ENCODE measurements at regions not wholly inside any gene's neighbourhood (a gene's known extent, or its start where the extent isn't known, plus 50 kb on each side); places are given as distances from the start of the nearest gene placed in this dataset.

DNA sequence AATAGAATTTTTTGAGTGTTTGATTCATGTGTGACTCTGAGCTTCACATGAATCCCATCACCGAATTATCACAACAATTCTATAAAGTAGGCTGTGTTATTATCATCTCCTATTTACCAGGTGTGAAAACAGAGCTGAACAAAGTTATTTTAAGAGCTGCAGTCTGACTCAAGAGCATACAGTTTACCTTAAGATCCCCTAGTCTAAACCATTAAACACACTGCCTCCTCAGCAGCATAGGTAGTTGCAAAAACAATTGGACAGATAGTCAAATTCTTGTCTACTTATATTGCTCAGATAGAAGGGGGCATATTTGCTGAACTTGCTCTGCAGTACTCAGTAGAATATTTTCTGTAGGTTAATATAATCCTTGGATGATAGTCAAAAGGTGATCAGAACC, 219.8 kb upstream of the ATP2B1 start:
- Histone ChIP-seq H3K27me3 (ENCODE audit: insufficient read depth, low read depth, low read length) (no peaks in the 10 kb centered on the region), H4K20me1 (ENCODE audit: insufficient read depth) (no peaks in the 10 kb centered on the region), H2AFZ (ENCODE audit: low read depth, low read length) (no peak overlapping the region), H3K36me3 (ENCODE audit: insufficient read depth, low read length) (no peaks in the 10 kb centered on the region), H3K9me3 (ENCODE audit: low read length) (no peaks in the 10 kb centered on the region), H3F3A (ENCODE audit: insufficient read depth, low read length, poor library complexity, severe bottlenecking) (no peaks in the 10 kb centered on the region), H3K4me3 (ENCODE audit: low read length) (no peak overlapping the region), H3K79me2 (replicated peaks; ENCODE audit: insufficient read depth, low read length) (no peaks in the 10 kb centered on the region), H3K9me2 (ENCODE audit: insufficient read depth, low read length) (no peaks in the 10 kb centered on the region), H3K4me2 (ENCODE audit: low read length) (no peak overlapping the region), H3K27ac (ENCODE audit: low read length) (no peak overlapping the region), H3K9ac (ENCODE audit: low read length) (no peak overlapping the region)
- TF ChIP-seq RAD21 (conservative IDR thresholded peaks at IDR 0.05) (no peak), EP300 (conservative IDR thresholded peaks at IDR 0.05; ENCODE audit: poor library complexity, severe bottlenecking) (no peak), CTCF (IDR thresholded peaks at IDR 0.05; ENCODE audit: poor library complexity, severe bottlenecking) (no peak), POLR2AphosphoS5 (IDR thresholded peaks at IDR 0.05) (no peak), MXI1 (conservative IDR thresholded peaks at IDR 0.05; ENCODE audit: poor library complexity, severe bottlenecking) (no peak), SMC3 (conservative IDR thresholded peaks at IDR 0.05; ENCODE audit: poor library complexity) (no peak), TAF1 (IDR thresholded peaks at IDR 0.05; ENCODE audit: low read depth) (no peak), EZH2 (IDR thresholded peaks at IDR 0.05; ENCODE audit: borderline replicate concordance, insufficient read depth, low read length, poor library complexity, severe bottlenecking) (no peak)
- TF ChIP-seq, protein P1, sequence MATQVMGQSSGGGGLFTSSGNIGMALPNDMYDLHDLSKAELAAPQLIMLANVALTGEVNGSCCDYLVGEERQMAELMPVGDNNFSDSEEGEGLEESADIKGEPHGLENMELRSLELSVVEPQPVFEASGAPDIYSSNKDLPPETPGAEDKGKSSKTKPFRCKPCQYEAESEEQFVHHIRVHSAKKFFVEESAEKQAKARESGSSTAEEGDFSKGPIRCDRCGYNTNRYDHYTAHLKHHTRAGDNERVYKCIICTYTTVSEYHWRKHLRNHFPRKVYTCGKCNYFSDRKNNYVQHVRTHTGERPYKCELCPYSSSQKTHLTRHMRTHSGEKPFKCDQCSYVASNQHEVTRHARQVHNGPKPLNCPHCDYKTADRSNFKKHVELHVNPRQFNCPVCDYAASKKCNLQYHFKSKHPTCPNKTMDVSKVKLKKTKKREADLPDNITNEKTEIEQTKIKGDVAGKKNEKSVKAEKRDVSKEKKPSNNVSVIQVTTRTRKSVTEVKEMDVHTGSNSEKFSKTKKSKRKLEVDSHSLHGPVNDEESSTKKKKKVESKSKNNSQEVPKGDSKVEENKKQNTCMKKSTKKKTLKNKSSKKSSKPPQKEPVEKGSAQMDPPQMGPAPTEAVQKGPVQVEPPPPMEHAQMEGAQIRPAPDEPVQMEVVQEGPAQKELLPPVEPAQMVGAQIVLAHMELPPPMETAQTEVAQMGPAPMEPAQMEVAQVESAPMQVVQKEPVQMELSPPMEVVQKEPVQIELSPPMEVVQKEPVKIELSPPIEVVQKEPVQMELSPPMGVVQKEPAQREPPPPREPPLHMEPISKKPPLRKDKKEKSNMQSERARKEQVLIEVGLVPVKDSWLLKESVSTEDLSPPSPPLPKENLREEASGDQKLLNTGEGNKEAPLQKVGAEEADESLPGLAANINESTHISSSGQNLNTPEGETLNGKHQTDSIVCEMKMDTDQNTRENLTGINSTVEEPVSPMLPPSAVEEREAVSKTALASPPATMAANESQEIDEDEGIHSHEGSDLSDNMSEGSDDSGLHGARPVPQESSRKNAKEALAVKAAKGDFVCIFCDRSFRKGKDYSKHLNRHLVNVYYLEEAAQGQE (IDR thresholded peaks at IDR 0.05; ENCODE audit: borderline replicate concordance), result no peak

- H3K4me2 ChIP-seq (ENCODE audit: low read length), result no peak overlapping the region
- H3K4me3 ChIP-seq (ENCODE audit: low read length), result no peak overlapping the region
- TF ChIP-seq SMC3 (conservative IDR thresholded peaks at IDR 0.05; ENCODE audit: poor library complexity) (no peak), EP300 (conservative IDR thresholded peaks at IDR 0.05; ENCODE audit: poor library complexity, severe bottlenecking) (no peak), RAD21 (conservative IDR thresholded peaks at IDR 0.05) (no peak), EZH2 (IDR thresholded peaks at IDR 0.05; ENCODE audit: borderline replicate concordance, insufficient read depth, low read length, poor library complexity, severe bottlenecking) (no peak), POLR2AphosphoS5 (IDR thresholded peaks at IDR 0.05) (no peak), CTCF (IDR thresholded peaks at IDR 0.05; ENCODE audit: poor library complexity, severe bottlenecking) (no peak), TAF1 (IDR thresholded peaks at IDR 0.05; ENCODE audit: low read depth) (no peak), MXI1 (conservative IDR thresholded peaks at IDR 0.05; ENCODE audit: poor library complexity, severe bottlenecking) (no peak)
- TF ChIP-seq, protein P1 (IDR thresholded peaks at IDR 0.05; ENCODE audit: borderline replicate concordance), result no peak
- H3K9me3 ChIP-seq (ENCODE audit: low read length), result no peaks in the 10 kb centered on the region
- no peaks in the 10 kb centered on the region for H3K9me2 ChIP-seq (ENCODE audit: insufficient read depth, low read length)
- H3K36me3 ChIP-seq (ENCODE audit: insufficient read depth, low read length), result no peaks in the 10 kb centered on the region
- H3K79me2 ChIP-seq (replicated peaks; ENCODE audit: insufficient read depth, low read length), result no peaks in the 10 kb centered on the region
- no peaks in the 10 kb centered on the region for H3K27me3 ChIP-seq (ENCODE audit: insufficient read depth, low read depth, low read length)
- H3F3A ChIP-seq (ENCODE audit: insufficient read depth, low read length, poor library complexity, severe bottlenecking), result no peaks in the 10 kb centered on the region
- no peak overlapping the region for H3K9ac ChIP-seq (ENCODE audit: low read length)
- H3K27ac ChIP-seq (ENCODE audit: low read length), result no peak overlapping the region
- H2AFZ ChIP-seq (ENCODE audit: low read depth, low read length), result no peak overlapping the region
- no peaks in the 10 kb centered on the region for H4K20me1 ChIP-seq (ENCODE audit: insufficient read depth)
Observed at GRCh38 chr12:89927226-89927698, 218.6 kb upstream of the ATP2B1 start.

Data from neural cell (in vitro differentiated cells).